ENCODE measurements at regions not wholly inside any gene's neighbourhood (a gene's known extent, or its start where the extent isn't known, plus 50 kb on each side); places are given as distances from the start of the nearest gene placed in this dataset.

DNA sequence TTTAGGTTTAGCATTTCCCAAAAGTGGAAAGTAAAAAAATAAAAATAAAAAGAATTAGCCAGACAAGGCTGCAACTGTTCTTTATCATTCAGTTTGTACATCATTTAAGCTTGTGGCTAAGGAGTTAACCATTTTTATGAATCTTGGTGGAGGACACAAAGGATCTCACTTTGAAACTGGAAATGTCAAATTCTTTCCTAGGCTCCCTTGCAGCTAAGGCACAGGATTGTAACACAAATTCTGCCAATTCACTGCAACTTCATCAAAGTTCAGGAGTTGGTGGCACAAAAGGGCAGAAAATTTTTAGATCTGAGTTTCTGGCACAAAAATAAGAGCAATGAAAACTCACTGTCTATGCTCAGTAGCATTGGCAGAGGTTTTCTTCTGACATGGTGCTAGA lies 211.2 kb upstream of the SYT10 start:
- TF ChIP-seq CTCF (IDR thresholded peaks at IDR 0.05) (no peak), POLR2A (IDR thresholded peaks at IDR 0.05) (no peak)
